ENCODE measurements at regions not wholly inside any gene's neighbourhood (a gene's known extent, or its start where the extent isn't known, plus 50 kb on each side); places are given as distances from the start of the nearest gene placed in this dataset.

DNA sequence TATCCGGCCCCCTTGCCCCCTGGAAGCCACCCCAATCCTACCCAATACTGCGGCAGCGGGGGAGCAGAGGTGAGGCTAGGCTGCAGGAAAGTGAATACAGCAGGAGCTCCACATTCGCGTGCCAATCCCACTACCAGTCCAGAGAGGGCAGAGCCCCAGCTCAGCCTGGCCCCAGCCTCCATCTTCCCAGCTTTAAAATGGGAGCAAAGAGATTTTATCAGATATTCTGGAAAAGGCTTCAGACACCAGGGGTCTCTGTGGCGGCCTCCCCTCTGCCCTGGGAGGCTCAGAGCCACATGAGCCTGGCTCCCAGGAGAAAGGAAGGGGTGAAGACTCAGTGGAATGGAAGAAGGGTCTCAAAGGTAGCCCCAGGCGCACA lies 72.7 kb downstream of the NCOR2 start (continued):
- no peak for TF ChIP-seq ZBTB4 (CRISPR knock-in tag; IDR thresholded peaks at IDR 0.05)
- TF ChIP-seq RB1 (IDR thresholded peaks at IDR 0.05; ENCODE audit: borderline replicate concordance) = no peak
- TF ChIP-seq HSF1 (IDR thresholded peaks at IDR 0.05; ENCODE audit: low read depth, low read length) = no peak
- no peak for TF ChIP-seq POLR2A (IDR thresholded peaks at IDR 0.05; ENCODE audit: low read depth, low read length)
- no peak for TF ChIP-seq PRDM15 (CRISPR knock-in tag; IDR thresholded peaks at IDR 0.05)
- TF ChIP-seq EP300 (IDR thresholded peaks at IDR 0.05; ENCODE audit: borderline replicate concordance in 1 of 2, control insufficient read depth in 1 of 2, low read depth in 2 of 2, low read length in 2 of 2) = no peak
- no peak for TF ChIP-seq CHD1 (IDR thresholded peaks at IDR 0.05; ENCODE audit: low read depth, low read length)

Measured in GM12878 (cell line).